HG03060 (cell line): ENCODE measurements at regions not wholly inside any gene's neighbourhood (a gene's known extent, or its start where the extent isn't known, plus 50 kb on each side); places are given as distances from the start of the nearest gene placed in this dataset.
"Not testable (repeated sequence)": the region's sequence is repeated elsewhere in the genome, so short reads cannot be mapped to it uniquely, and the experiment has no call there.

Experiments used
- ATAC-seq: cut with Tn5 transposase; IDR thresholded peaks from one replicate; pipeline ENCODE4 v1.9.1; 2021; ENCODE audit warnings: low read depth, moderate number of reproducible peaks; ENCODE audit not compliant: unreplicated experiment

- ATAC-seq, result no peak
These were observed 549.9 kb downstream of the PDHA2 start for GRCh38 chr4:96389770-96390169.

GRCh38 chr4:96390404-96390803 is 550.5 kb downstream of the PDHA2 start:
- no peak for ATAC-seq

DNA sequence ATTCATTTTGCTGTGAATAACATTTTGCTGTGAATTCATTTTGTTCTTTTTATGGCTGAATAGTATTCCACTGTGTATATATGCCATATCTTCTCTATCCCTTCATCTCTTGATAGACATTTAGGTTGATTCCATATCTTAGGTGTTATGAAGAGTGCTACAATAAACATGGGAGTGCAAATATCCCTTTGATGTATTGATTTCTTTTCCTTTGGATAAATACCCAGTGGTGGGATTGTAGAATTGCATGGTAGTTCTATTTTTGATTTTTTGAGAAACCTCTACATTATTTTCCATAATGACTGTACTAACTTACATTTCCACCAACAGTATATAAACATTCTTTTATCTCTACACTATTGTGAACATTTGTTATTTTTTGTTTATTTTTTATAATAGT is 555.9 kb downstream of the PDHA2 start:
- no peak for ATAC-seq

- no peak for ATAC-seq
These were observed 566.8 kb downstream of the PDHA2 start for GRCh38 chr4:96406742-96407141.

DNA sequence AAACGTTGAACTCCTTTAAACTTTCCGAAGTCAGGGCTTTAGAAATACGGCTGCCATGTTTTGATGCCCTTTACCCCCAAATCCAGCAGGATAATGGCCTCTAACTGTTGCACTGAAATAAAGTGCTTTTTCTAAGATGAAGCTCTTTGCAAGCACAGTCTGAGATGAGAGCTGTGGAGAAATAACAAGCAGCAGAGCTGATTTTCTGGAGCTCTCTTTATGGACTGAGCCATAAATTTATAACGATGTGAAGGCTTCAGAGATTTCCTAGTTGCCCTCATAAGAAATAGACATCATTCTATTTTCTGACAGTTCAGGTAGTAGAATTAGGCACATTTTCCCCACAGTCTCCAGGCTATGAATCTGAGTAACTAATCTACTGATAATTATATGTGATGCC is 567.3 kb downstream of the PDHA2 start:
- no peak for ATAC-seq

GRCh38 chr4:96407738-96408463 is 568.0 kb downstream of the PDHA2 start:
- no peak for ATAC-seq

- ATAC-seq, result not testable (repeated sequence)
These were observed 575.0 kb downstream of the PDHA2 start for GRCh38 chr4:96414853-96415252.

DNA sequence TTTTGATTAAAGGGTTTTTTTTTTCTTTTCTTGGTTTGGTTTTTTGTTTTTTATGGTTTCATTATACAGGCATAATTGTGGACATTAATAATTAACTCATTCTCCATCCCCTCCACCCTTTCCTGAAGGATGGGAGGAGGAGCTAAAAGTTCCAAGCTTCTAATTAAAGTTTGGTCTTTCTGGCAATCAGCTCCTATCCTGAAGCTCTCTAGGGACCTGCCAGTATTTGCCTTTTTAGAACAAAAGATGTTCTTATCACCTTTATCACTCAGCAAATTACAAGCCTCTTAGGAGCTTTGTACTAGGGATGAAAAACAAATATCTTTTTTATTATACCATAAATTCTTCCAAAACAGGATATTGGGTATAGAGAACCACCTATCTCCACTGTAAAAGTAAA is 589.8 kb downstream of the PDHA2 start:
- ATAC-seq, result no peak

DNA sequence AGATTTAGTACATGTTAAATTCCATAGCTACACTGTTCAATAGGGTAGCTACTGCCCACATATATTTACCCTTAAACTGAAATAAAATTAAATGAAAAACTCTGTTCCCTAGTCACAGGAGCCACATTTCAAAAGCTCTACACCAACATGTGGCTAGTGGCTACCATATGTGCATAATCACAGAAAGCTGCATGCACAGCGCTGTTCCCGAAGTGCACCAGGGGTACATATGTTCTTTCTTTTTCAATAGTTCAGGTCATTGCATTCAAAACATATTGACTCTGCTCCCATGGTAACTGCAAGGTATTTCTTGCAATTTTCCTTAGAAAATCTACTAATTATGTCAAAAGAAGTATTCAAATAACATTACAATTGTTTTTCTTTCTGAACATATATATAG is 591.2 kb downstream of the PDHA2 start:
- ATAC-seq, result no peak

- no peak for ATAC-seq
These were observed 608.5 kb downstream of the PDHA2 start for GRCh38 chr4:96448315-96448872.

DNA sequence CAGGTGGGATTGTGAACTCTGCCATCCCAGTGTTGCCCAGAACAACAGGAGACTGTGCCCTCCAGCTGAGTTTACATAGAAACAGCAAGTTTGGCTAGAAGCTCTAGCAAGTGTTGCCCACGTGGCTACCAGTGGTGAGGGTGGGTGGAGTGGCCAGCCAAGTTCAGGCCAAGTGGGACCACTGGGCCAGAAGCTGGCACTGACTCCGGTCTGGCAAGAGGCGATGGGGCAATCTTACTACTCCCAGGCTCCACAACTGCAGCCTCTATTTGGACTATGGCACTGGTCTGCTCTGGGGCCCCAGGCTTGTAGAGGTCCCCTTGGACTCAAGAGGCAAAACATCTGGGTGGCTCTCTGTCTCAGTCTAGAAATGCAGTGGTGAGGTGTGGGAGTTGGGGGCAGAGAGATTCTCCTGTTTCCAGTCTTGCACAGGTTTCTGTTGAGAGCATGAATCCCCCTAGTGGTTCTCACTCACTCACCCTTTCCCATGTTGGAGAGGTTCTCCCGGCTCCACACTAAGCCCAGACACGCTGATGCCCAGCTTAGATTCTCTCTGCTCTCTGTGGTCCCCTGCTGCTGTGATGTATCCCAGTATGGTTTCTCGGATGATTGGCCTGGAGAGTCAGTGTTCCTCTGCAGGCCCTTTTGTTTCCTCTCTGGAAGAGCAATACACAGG is 615.3 kb downstream of the PDHA2 start:
- ATAC-seq, result no peak

DNA sequence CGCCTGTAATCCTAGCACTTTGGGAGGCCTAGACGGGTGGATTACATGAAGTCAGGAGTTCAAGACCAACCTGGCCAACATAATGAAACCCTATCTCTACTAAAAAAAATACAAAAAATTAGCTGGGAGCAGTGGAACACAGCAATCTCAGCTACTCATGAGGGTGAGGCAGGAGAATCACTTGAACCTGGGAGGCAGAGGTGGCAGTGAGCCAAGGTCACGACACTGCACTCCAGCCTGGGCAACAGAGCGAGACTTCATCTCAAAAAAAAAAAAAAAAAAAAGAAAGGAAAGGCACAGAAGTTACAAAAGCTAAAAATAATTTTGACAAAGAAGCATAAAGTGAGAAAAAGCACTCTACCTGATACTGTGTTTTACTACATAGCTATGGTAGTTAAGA is 618.1 kb downstream of the PDHA2 start:
- not testable (repeated sequence) for ATAC-seq

GRCh38 chr4:96459105-96459504 is 619.2 kb downstream of the PDHA2 start:
- no peak for ATAC-seq

GRCh38 chr4:96465834-96466233 is 625.9 kb downstream of the PDHA2 start:
- no peak for ATAC-seq

DNA sequence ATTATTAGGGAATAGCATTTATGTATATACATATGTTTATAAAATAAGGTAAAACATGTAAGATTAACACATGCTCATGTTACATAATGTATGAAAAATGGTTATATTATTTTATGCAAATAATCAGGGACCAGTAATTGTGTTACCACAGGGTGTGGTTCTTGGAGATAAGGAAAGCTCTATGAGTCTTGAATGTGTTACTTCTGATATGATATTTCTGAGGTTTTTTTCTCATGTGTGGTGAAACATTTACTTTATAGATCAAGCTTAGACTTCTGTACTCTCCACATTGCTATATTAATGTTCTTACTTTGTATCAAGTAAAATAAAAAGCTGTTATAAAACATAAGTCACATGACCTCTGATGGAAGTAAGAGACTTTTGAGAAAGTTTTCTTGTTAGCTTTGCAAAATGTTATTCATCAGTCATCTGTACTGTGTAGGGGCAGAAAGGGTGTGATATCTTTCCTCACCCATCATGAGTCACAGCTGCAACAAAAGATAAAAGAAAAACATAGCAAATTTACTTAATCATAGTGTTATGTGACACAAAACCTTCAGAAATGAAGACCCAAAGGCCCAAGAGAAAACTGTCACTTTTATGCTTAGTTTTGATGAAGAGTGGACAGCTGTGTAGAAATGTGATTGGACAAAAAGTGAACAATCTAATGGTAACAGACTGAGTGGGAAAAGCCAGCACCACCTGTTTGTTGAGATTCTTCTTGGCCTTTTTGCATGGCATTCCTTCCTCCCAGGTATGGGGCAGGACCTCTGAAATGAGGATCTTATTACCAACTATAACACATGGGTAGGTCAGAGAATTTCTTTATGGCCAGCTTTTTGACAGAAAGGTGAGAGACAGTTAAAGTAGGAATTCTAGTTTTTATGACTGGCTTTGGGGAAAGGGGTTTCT is 632.3 kb downstream of the PDHA2 start:
- no peak for ATAC-seq

- ATAC-seq, result no peak
These were observed 633.4 kb downstream of the PDHA2 start for GRCh38 chr4:96473246-96473645.

DNA sequence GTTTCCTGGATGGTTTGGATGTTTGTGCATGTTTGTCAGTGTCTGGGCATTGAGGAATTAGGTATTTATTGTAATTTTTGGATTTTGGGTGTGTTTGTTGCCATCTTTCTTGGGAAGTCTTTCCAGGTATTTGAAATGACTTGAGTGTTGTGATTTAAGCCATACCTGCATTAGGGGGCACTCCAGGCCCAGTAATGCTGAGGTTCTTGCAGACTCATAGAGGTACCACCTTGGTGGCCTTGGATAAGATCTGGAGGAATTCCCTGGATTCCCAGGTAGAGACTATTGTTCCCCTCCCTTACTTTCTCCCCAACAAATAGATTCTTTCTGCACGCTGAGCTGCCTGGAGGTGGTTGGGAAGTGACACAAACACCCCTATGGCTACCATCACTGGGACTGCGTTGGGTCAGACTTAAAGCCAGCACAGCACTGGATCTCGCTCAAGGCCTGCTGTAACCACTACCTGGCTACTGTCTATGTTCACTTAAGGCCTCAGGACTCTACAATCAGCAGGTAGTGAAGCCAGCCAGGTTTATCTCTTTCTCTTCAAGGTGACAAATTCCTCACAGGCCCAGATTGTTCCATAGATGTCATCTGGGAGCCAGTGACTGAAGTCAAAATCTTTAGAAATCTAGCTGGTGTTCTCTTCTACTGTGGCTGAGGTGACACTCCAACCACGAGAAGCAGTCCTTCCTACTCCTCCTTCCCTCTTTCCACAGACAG is 643.6 kb downstream of the PDHA2 start:
- ATAC-seq, result no peak

DNA sequence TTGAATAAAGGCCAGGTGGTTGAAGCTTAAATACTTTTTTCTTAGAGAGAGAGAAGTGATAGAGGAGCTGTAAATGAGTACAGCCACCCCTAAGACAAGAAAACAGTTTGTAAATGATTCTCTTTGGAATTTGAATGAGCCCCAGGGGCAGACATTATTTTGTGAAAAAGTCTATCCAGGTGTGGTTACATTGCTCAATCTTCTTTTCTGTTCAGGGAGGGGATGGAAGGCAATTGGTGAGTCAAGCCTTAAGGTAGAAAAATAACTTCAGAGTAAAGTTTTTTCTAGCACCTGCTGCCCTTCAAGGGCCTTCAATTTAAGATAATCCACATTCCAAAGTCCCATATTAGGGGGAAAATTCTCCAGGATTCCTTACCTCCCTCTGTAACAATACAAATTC is 646.7 kb downstream of the PDHA2 start:
- ATAC-seq, result no peak

GRCh38 chr4:96497621-96498020 is 657.7 kb downstream of the PDHA2 start:
- no peak for ATAC-seq

GRCh38 chr4:96504386-96504785 is 664.5 kb downstream of the PDHA2 start:
- ATAC-seq, result no peak
